HCT116 (cell line): ENCODE measurements at regions not wholly inside any gene's neighbourhood (a gene's known extent, or its start where the extent isn't known, plus 50 kb on each side); places are given as distances from the start of the nearest gene placed in this dataset.
"Not testable (repeated sequence)": the region's sequence is repeated elsewhere in the genome, so short reads cannot be mapped to it uniquely, and the experiment has no call there.

ENCODE experiments used
- ATF3 ChIP-seq: IDR thresholded peaks from 2 replicates; pipeline ENCODE4 v1.6.1; 2012
- EZH2 ChIP-seq: fragments of 200-600 bp; sonication (generic); IDR thresholded peaks from 2 replicates; pipeline ENCODE4 v1.6.1; 2017; ENCODE audit warnings: antibody characterized with exemption, mixed run types
- EZH2phosphoT487 ChIP-seq: fragments of 200-600 bp; IDR thresholded peaks from 2 replicates; pipeline ENCODE4 v1.6.1; 2018; ENCODE audit warnings: antibody characterized with exemption, borderline replicate concordance
- MAX ChIP-seq: IDR thresholded peaks from 2 replicates; pipeline ENCODE4 v1.6.1; 2012
- POLR2A ChIP-seq: IDR thresholded peaks from 2 replicates; pipeline ENCODE4 v1.7.0; 2011; ENCODE audit warnings: borderline replicate concordance; ENCODE audit not compliant: insufficient read depth, insufficient read length; ENCODE audit errors: extremely low read depth
- POLR2AphosphoS5 ChIP-seq: IDR thresholded peaks from 2 replicates; pipeline ENCODE4 v1.6.1; 2011; ENCODE audit warnings: mild to moderate bottlenecking, low read depth, low read length, moderate library complexity
- TCF7L2 ChIP-seq: IDR thresholded peaks from 2 replicates; pipeline ENCODE4 v1.7.0; 2011; ENCODE audit warnings: borderline replicate concordance, inconsistent platforms; ENCODE audit not compliant: insufficient read depth, insufficient read length; ENCODE audit errors: extremely low read depth
- YY1 ChIP-seq: IDR thresholded peaks from 2 replicates; pipeline ENCODE4 v1.6.1; 2011; ENCODE audit warnings: low read length, low read depth, moderate library complexity, mild to moderate bottlenecking; ENCODE audit not compliant: insufficient replicate concordance; ENCODE audit errors: extremely low read depth
- ZFX ChIP-seq: fragments of 450-650 bp; IDR thresholded peaks from 2 replicates; pipeline ENCODE4 v1.6.1; 2017
- TF ChIP-seq, protein P1 (sequence below), 3 experiments: fragments of 200-600 bp in 1 of 3; sonication (generic) in 1 of 3; IDR thresholded peaks in 2 of 3; conservative IDR thresholded peaks in 1 of 3; 2 replicates each; pipeline ENCODE4 v1.5.1; 2012 to 2017; ENCODE audit warnings: low read depth in 2 of 3, low read length in 2 of 3, antibody characterized with exemption in 1 of 3, borderline replicate concordance in 1 of 3, control low read depth in 1 of 3, mild to moderate bottlenecking in 1 of 3, mixed read lengths in 1 of 3, mixed run types in 1 of 3, moderate library complexity in 1 of 3; ENCODE audit not compliant: insufficient read depth in 1 of 3
- TF ChIP-seq, protein P2 (sequence below): IDR thresholded peaks from 2 replicates; pipeline ENCODE4 v1.6.1; 2012; ENCODE audit warnings: low read depth

DNA sequence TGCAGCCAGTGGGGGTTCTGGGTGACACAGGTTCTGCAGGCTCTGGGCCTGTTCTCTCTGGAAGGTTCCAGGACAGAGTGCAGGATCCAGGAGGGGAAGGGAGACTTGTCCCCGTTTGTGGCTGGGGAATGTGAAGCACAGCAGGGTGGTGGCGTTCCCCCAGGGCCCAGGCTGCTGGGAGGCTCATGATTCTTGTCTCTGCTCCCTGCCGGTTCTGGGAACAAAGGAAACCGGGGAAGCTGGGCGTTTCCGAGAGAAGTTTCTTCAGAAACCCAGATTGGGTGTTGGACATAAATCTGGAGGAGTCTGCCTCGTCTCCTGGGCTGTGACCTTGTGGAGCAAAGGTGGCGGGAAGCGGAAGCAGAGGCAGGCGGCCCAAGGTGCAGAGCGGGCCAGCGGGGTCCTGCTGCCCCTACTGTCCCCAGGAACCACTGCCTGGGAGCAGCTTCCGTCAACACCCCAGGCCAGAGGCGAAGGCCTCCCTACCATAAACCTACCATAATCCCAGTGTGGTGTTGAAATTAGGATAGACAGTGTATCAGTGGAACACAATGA is 4487.2 kb upstream of the TPTE start:
- not testable (repeated sequence) for TF ChIP-seq EZH2phosphoT487, YY1, POLR2AphosphoS5, MAX, EZH2, ZFX, ATF3, POLR2A, TCF7L2
- TF ChIP-seq, protein P1, sequence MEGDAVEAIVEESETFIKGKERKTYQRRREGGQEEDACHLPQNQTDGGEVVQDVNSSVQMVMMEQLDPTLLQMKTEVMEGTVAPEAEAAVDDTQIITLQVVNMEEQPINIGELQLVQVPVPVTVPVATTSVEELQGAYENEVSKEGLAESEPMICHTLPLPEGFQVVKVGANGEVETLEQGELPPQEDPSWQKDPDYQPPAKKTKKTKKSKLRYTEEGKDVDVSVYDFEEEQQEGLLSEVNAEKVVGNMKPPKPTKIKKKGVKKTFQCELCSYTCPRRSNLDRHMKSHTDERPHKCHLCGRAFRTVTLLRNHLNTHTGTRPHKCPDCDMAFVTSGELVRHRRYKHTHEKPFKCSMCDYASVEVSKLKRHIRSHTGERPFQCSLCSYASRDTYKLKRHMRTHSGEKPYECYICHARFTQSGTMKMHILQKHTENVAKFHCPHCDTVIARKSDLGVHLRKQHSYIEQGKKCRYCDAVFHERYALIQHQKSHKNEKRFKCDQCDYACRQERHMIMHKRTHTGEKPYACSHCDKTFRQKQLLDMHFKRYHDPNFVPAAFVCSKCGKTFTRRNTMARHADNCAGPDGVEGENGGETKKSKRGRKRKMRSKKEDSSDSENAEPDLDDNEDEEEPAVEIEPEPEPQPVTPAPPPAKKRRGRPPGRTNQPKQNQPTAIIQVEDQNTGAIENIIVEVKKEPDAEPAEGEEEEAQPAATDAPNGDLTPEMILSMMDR (IDR thresholded peaks at IDR 0.05 in 2 of 3, conservative IDR thresholded peaks at IDR 0.05 in 1 of 3; ENCODE audit: borderline replicate concordance in 1 of 3, insufficient read depth in 1 of 3, low read depth in 2 of 3, low read length in 2 of 3), result not testable (repeated sequence)
- TF ChIP-seq, protein P2, sequence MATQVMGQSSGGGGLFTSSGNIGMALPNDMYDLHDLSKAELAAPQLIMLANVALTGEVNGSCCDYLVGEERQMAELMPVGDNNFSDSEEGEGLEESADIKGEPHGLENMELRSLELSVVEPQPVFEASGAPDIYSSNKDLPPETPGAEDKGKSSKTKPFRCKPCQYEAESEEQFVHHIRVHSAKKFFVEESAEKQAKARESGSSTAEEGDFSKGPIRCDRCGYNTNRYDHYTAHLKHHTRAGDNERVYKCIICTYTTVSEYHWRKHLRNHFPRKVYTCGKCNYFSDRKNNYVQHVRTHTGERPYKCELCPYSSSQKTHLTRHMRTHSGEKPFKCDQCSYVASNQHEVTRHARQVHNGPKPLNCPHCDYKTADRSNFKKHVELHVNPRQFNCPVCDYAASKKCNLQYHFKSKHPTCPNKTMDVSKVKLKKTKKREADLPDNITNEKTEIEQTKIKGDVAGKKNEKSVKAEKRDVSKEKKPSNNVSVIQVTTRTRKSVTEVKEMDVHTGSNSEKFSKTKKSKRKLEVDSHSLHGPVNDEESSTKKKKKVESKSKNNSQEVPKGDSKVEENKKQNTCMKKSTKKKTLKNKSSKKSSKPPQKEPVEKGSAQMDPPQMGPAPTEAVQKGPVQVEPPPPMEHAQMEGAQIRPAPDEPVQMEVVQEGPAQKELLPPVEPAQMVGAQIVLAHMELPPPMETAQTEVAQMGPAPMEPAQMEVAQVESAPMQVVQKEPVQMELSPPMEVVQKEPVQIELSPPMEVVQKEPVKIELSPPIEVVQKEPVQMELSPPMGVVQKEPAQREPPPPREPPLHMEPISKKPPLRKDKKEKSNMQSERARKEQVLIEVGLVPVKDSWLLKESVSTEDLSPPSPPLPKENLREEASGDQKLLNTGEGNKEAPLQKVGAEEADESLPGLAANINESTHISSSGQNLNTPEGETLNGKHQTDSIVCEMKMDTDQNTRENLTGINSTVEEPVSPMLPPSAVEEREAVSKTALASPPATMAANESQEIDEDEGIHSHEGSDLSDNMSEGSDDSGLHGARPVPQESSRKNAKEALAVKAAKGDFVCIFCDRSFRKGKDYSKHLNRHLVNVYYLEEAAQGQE, result not testable (repeated sequence)
